ENCODE measurements at regions not wholly inside any gene's neighbourhood (a gene's known extent, or its start where the extent isn't known, plus 50 kb on each side); places are given as distances from the start of the nearest gene placed in this dataset.

- Histone ChIP-seq H3K27ac (no peak overlapping the region), H3K27me3 (no peaks in the 10 kb centered on the region), H3K4me1 (no peaks in the 10 kb centered on the region), H3K9me3 (no peaks in the 10 kb centered on the region), H3K4me3 (no peak overlapping the region), H3K36me3 (no peaks in the 10 kb centered on the region)
- intact Hi-C loops (cut with DNase I) = no loop called here
- ATAC-seq = no peak
- 72 to 82% methylated on average over 3 of the region's 3 CpGs for WGBS, 2 donors
- no peak for DNase-seq
- TF ChIP-seq CTCF (IDR thresholded peaks at IDR 0.05) = no peak
- FAIRE-seq = no peak
These were observed 172.4 kb upstream of the LMNTD1 start for GRCh38 chr12:25725470-25725869.

- Histone ChIP-seq H3K4me3 (no peak overlapping the region), H3K4me1 (no peaks in the 10 kb centered on the region), H3K27me3 (no peaks in the 10 kb centered on the region), H3K27ac (no peak overlapping the region), H3K36me3 (no peaks in the 10 kb centered on the region), H3K9me3 (no peaks in the 10 kb centered on the region)
- ATAC-seq = no peak
- intact Hi-C loops (cut with DNase I) = no loop called here
- DNase-seq = no peak
- WGBS, 2 donors = 56 to 80% methylated on average over 1 of the region's 1 CpG
- FAIRE-seq = no peak
- TF ChIP-seq CTCF (IDR thresholded peaks at IDR 0.05) = no peak
These were observed 172.8 kb upstream of the LMNTD1 start for GRCh38 chr12:25725931-25726330.

GRCh38 chr12:25728056-25728595 is 175.0 kb upstream of the LMNTD1 start:
- Histone ChIP-seq H3K4me1 (no peaks in the 10 kb centered on the region), H3K27me3 (no peaks in the 10 kb centered on the region), H3K9me3 (no peaks in the 10 kb centered on the region), H3K27ac (no peak overlapping the region), H3K36me3 (no peaks in the 10 kb centered on the region), H3K4me3 (no peak overlapping the region)
- FAIRE-seq (no peak), ATAC-seq (no peak), DNase-seq (no peak)
- 46 to 49% methylated on average over 2 of the region's 2 CpGs for WGBS, 2 donors
- no peak for TF ChIP-seq CTCF (IDR thresholded peaks at IDR 0.05)
- intact Hi-C loops (cut with DNase I) = no loop called here

GRCh38 chr12:25730489-25731349 is 177.6 kb upstream of the LMNTD1 start:
- no peak for TF ChIP-seq CTCF (IDR thresholded peaks at IDR 0.05)
- FAIRE-seq = no peak
- Histone ChIP-seq H3K4me1 (no peaks in the 10 kb centered on the region), H3K4me3 (no peak overlapping the region), H3K27ac (no peak overlapping the region), H3K9me3 (no peaks in the 10 kb centered on the region), H3K36me3 (no peaks in the 10 kb centered on the region), H3K27me3 (no peaks in the 10 kb centered on the region)
- ATAC-seq = peak in 1 of 4 donors; percentile 58
- DNase-seq = no peak
- WGBS, 2 donors = 21 to 25% methylated on average over 5 of the region's 5 CpGs
- intact Hi-C loops (cut with DNase I) = no loop called here

GRCh38 chr12:25733541-25733940 is 180.5 kb upstream of the LMNTD1 start:
- WGBS, 2 donors = 96 to 100% methylated on average over 1 of the region's 1 CpG

More at GRCh38 chr12:25733541-25733940, 180.5 kb upstream of the LMNTD1 start:
- no peak overlapping the region for H3K27ac ChIP-seq
- intact Hi-C loops (cut with DNase I) = no loop called here
- H3K4me1 ChIP-seq = no peaks in the 10 kb centered on the region
- no peak overlapping the region for H3K4me3 ChIP-seq
- FAIRE-seq = no peak
- no peak for TF ChIP-seq CTCF (IDR thresholded peaks at IDR 0.05)
- no peaks in the 10 kb centered on the region for H3K27me3 ChIP-seq
- DNase-seq = no peak
- no peaks in the 10 kb centered on the region for H3K9me3 ChIP-seq
- ATAC-seq = no peak
- no peaks in the 10 kb centered on the region for H3K36me3 ChIP-seq

Measured in pancreas (tissue), 10 donors.